ENCODE measurements at regions not wholly inside any gene's neighbourhood (a gene's known extent, or its start where the extent isn't known, plus 50 kb on each side); places are given as distances from the start of the nearest gene placed in this dataset.

DNA sequence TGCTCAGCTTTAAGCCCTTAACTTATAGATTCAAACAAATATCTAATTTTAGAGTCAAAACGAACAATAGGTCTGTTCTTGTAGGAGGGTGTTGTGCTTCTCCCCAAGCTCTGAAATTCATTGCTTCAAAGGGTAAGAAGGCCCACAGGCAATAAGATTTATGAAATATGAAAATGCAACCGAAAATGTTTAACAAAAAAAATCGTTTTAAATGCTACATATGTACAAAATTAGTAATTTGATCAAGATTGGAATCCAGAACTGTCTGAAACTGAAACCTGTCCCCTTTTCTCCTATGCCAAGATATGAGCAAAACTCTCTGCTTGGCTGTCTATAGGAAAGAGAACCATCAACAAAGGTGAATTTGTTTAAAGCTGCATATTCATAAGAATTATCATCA, 534.3 kb downstream of the PLPP3 start:
- H3K4me1 ChIP-seq (ENCODE audit: insufficient read depth, low read length, poor library complexity, severe bottlenecking): no peaks in the 10 kb centered on the region
- TF ChIP-seq CTCF (conservative IDR thresholded peaks at IDR 0.05; ENCODE audit: low read length) (no peak), EZH2phosphoT487 (IDR thresholded peaks at IDR 0.05; ENCODE audit: borderline replicate concordance) (no peak)
- H3K4me3 ChIP-seq (ENCODE audit: low read length, poor library complexity, severe bottlenecking): no peak overlapping the region
- H3K79me2 ChIP-seq (ENCODE audit: insufficient read depth, low read length): no peaks in the 10 kb centered on the region
- no peaks in the 10 kb centered on the region for H3K27me3 ChIP-seq (ENCODE audit: insufficient read depth, low read length, poor library complexity, severe bottlenecking)
- H2AFZ ChIP-seq (ENCODE audit: low read length): no peak overlapping the region
- no peaks in the 10 kb centered on the region for H3K9me3 ChIP-seq (ENCODE audit: insufficient read depth, low read depth, low read length)
- no peak overlapping the region for H3K9ac ChIP-seq (ENCODE audit: low read depth, low read length, poor library complexity, severe bottlenecking)
- no peaks in the 10 kb centered on the region for H4K20me1 ChIP-seq (ENCODE audit: insufficient read depth, low read length, poor library complexity, severe bottlenecking)
- no peak overlapping the region for H3K4me2 ChIP-seq (ENCODE audit: low read depth, low read length, poor library complexity, severe bottlenecking)
- H3F3A ChIP-seq (ENCODE audit: low read depth): no peaks in the 10 kb centered on the region
- no peaks in the 10 kb centered on the region for H3K9me2 ChIP-seq (replicated peaks; ENCODE audit: low read depth, low read length)
- no peaks in the 10 kb centered on the region for H3K36me3 ChIP-seq (ENCODE audit: insufficient read depth, low read length)

DNA sequence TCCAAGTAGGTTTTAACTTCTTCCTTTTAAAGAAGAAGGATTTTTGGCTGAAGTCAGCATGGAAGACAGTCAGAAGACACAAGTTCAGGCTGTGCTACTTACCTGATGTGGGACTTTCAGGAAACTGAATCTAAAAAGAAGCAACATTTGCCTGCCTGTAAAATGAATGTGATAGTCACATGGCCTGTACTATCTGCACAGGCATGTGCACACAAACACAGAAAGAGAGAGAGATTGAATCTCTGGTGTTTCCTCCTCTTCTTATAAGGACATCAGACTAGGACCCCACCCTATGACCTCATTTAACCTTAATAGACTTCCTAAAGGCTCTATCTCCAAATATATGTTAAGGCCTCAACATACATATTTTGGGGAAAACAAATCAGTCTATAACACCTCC, 542.9 kb downstream of the PLPP3 start:
- Histone ChIP-seq H3K9me2 (replicated peaks; ENCODE audit: low read depth, low read length) (no peaks in the 10 kb centered on the region), H3K79me2 (ENCODE audit: insufficient read depth, low read length) (no peaks in the 10 kb centered on the region), H3K4me1 (ENCODE audit: insufficient read depth, low read length, poor library complexity, severe bottlenecking) (no peaks in the 10 kb centered on the region), H3K9me3 (ENCODE audit: insufficient read depth, low read depth, low read length) (no peaks in the 10 kb centered on the region), H3K36me3 (ENCODE audit: insufficient read depth, low read length) (no peaks in the 10 kb centered on the region), H4K20me1 (ENCODE audit: insufficient read depth, low read length, poor library complexity, severe bottlenecking) (no peaks in the 10 kb centered on the region), H3K4me3 (ENCODE audit: low read length, poor library complexity, severe bottlenecking) (no peak overlapping the region), H2AFZ (ENCODE audit: low read length) (no peak overlapping the region), H3K27me3 (ENCODE audit: insufficient read depth, low read length, poor library complexity, severe bottlenecking) (no peaks in the 10 kb centered on the region), H3K4me2 (ENCODE audit: low read depth, low read length, poor library complexity, severe bottlenecking) (no peak overlapping the region), H3K9ac (ENCODE audit: low read depth, low read length, poor library complexity, severe bottlenecking) (no peak overlapping the region), H3F3A (ENCODE audit: low read depth) (no peaks in the 10 kb centered on the region)
- TF ChIP-seq CTCF (conservative IDR thresholded peaks at IDR 0.05; ENCODE audit: low read length): no peak
- TF ChIP-seq EZH2phosphoT487 (IDR thresholded peaks at IDR 0.05; ENCODE audit: borderline replicate concordance): no peak

DNA sequence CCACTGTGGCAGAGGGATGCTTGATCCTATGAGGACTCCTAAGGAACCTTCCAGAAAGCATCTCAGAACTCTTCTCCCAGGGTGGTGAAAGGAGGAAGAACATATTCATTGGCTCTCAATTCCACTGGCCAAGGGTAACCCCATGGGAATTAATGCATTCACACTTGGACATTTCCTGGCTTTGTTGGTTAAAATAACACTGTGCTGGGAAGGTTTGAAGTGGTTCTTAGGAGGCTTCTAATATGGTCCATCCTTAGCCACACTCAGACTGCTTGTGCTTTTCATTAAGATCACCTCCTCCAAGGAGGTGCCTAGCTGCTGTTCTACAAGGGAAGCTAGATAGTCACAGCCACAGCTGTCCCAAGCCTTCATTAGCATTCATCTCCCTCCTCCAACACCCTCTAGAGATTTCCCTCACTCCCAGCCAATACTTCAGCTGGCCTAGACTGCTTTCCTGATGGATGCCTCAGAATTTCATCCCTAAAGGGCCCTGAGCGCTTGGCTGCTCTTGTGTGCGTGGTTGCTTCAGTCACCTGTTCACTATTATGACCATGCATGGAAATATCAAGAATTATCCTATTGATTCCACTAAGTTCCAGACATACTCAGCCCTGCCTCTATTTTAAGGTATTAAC, 544.4 kb downstream of the PLPP3 start:
- H4K20me1 ChIP-seq (ENCODE audit: insufficient read depth, low read length, poor library complexity, severe bottlenecking): no peaks in the 10 kb centered on the region
- H3K36me3 ChIP-seq (ENCODE audit: insufficient read depth, low read length): no peaks in the 10 kb centered on the region
- no peaks in the 10 kb centered on the region for H3K79me2 ChIP-seq (ENCODE audit: insufficient read depth, low read length)
- H3F3A ChIP-seq (ENCODE audit: low read depth): no peaks in the 10 kb centered on the region
- H3K9me3 ChIP-seq (ENCODE audit: insufficient read depth, low read depth, low read length): no peaks in the 10 kb centered on the region
- no peaks in the 10 kb centered on the region for H3K9me2 ChIP-seq (replicated peaks; ENCODE audit: low read depth, low read length)
- H3K4me1 ChIP-seq (ENCODE audit: insufficient read depth, low read length, poor library complexity, severe bottlenecking): no peaks in the 10 kb centered on the region
- H3K4me2 ChIP-seq (ENCODE audit: low read depth, low read length, poor library complexity, severe bottlenecking): no peak overlapping the region
- no peak overlapping the region for H3K9ac ChIP-seq (ENCODE audit: low read depth, low read length, poor library complexity, severe bottlenecking)
- H3K4me3 ChIP-seq (ENCODE audit: low read length, poor library complexity, severe bottlenecking): no peak overlapping the region
- no peaks in the 10 kb centered on the region for H3K27me3 ChIP-seq (ENCODE audit: insufficient read depth, low read length, poor library complexity, severe bottlenecking)
- no peak overlapping the region for H2AFZ ChIP-seq (ENCODE audit: low read length)
- TF ChIP-seq EZH2phosphoT487 (IDR thresholded peaks at IDR 0.05; ENCODE audit: borderline replicate concordance): no peak
- no peak for TF ChIP-seq CTCF (conservative IDR thresholded peaks at IDR 0.05; ENCODE audit: low read length)

Data from Loucy (cell line).